Astrocyte (in vitro differentiated cells and primary cell): ENCODE measurements at regions not wholly inside any gene's neighbourhood (a gene's known extent, or its start where the extent isn't known, plus 50 kb on each side); places are given as distances from the start of the nearest gene placed in this dataset.
"Not testable (repeated sequence)": the region's sequence is repeated elsewhere in the genome, so short reads cannot be mapped to it uniquely, and the experiment has no call there.

ENCODE experiments used
- DNase-seq: peaks from one replicate; pipeline ENCODE4 v3.0.0-alpha.2; 2010; ENCODE audit warnings: low read depth
- FAIRE-seq: peaks from 2 replicates; lab custom pipeline; 2011; peaks lifted over from hg19 to GRCh38; lab: Jason Lieb, UNC
- H2AFZ ChIP-seq: 2 replicates; pipeline ENCODE4 v1.6.0; 2012; ENCODE audit warnings: low read depth, low read length, inconsistent platforms
- H3K27ac ChIP-seq: 2 replicates; pipeline ENCODE4 v1.5.1; 2011; ENCODE audit warnings: low read depth, low read length, inconsistent platforms
- H3K27me3 ChIP-seq: 2 replicates; pipeline ENCODE4 v1.6.0; 2011; ENCODE audit warnings: low read length, inconsistent platforms; ENCODE audit not compliant: insufficient read depth
- H3K36me3 ChIP-seq: 2 replicates; pipeline ENCODE4 v1.5.1; 2011; ENCODE audit warnings: low read length, inconsistent platforms; ENCODE audit not compliant: insufficient read depth
- H3K4me1 ChIP-seq: 2 replicates; pipeline ENCODE4 v1.5.1; 2011; ENCODE audit warnings: low read length, inconsistent platforms; ENCODE audit not compliant: insufficient read depth
- H3K4me2 ChIP-seq: 2 replicates; pipeline ENCODE4 v1.6.0; 2012; ENCODE audit warnings: low read length, inconsistent platforms
- H3K4me3 ChIP-seq: 2 replicates; pipeline ENCODE4 v1.5.1; 2011; ENCODE audit warnings: low read depth, mild to moderate bottlenecking, low read length, inconsistent platforms; ENCODE audit not compliant: insufficient read depth
- H3K79me2 ChIP-seq: 2 replicates; pipeline ENCODE4 v1.6.0; 2012; ENCODE audit warnings: mild to moderate bottlenecking, low read length, inconsistent platforms; ENCODE audit not compliant: insufficient read depth
- H3K9ac ChIP-seq: 2 replicates; pipeline ENCODE4 v1.6.0; 2012; ENCODE audit warnings: mild to moderate bottlenecking, low read length, inconsistent platforms
- H3K9me3 ChIP-seq: 2 replicates; pipeline ENCODE4 v1.5.1; 2012; ENCODE audit warnings: low read depth, mild to moderate bottlenecking, low read length, inconsistent platforms; ENCODE audit not compliant: insufficient read depth
- H4K20me1 ChIP-seq: 2 replicates; pipeline ENCODE4 v1.6.0; 2012; ENCODE audit warnings: low read length, inconsistent platforms; ENCODE audit not compliant: insufficient read depth
- H3K27ac Mint-ChIP-seq: one replicate; pipeline ENCODE4 v1.8.0; 2021; ENCODE audit warnings: mild to moderate bottlenecking, mixed read lengths; ENCODE audit not compliant: unreplicated experiment
- H3K27me3 Mint-ChIP-seq: one replicate; pipeline ENCODE4 v1.8.0; 2021; ENCODE audit warnings: low read depth, mixed read lengths; ENCODE audit not compliant: unreplicated experiment
- H3K36me3 Mint-ChIP-seq: one replicate; pipeline ENCODE4 v1.8.0; 2021; ENCODE audit warnings: low read depth, mixed read lengths; ENCODE audit not compliant: unreplicated experiment
- H3K4me1 Mint-ChIP-seq: one replicate; pipeline ENCODE4 v1.8.0; 2021; ENCODE audit warnings: low read depth, mixed read lengths; ENCODE audit not compliant: unreplicated experiment
- H3K4me3 Mint-ChIP-seq: one replicate; pipeline ENCODE4 v1.8.0; 2021; ENCODE audit warnings: mild to moderate bottlenecking, moderate library complexity, mixed read lengths; ENCODE audit not compliant: unreplicated experiment
- H3K9me3 Mint-ChIP-seq: one replicate; pipeline ENCODE4 v1.8.0; 2021; ENCODE audit warnings: mild to moderate bottlenecking, mixed read lengths; ENCODE audit not compliant: unreplicated experiment
- CTCF ChIP-seq: IDR thresholded peaks from 2 replicates; pipeline ENCODE4 v1.5.1; 2011; ENCODE audit warnings: low read depth, mild to moderate bottlenecking, inconsistent platforms, low read length, moderate library complexity; ENCODE audit not compliant: insufficient read depth
- EZH2 ChIP-seq: IDR thresholded peaks from 2 replicates; pipeline ENCODE4 v1.6.1; 2012; ENCODE audit warnings: mild to moderate bottlenecking, low read length, inconsistent platforms; ENCODE audit not compliant: insufficient read depth

- H3K4me2 ChIP-seq, result no peak overlapping the region
- peaks cover 31% of the 10 kb centered on the region for H3K4me1 ChIP-seq
- Mint-ChIP-seq H3K9me3 (no peaks in the 10 kb centered on the region), H3K4me3 (no peak overlapping the region), H3K36me3 (no peaks in the 10 kb centered on the region), H3K27me3 (no peaks in the 10 kb centered on the region), H3K4me1 (peaks cover 28% of the 10 kb centered on the region), H3K27ac (no peak overlapping the region)
- no peaks in the 10 kb centered on the region for H4K20me1 ChIP-seq
- no peak overlapping the region for H3K27ac ChIP-seq
- H3K9ac ChIP-seq, result no peak overlapping the region
- no peaks in the 10 kb centered on the region for H3K79me2 ChIP-seq
- no peaks in the 10 kb centered on the region for H3K9me3 ChIP-seq
- FAIRE-seq, result no peak
- TF ChIP-seq EZH2 (no peak), CTCF (peak; percentile 55)
- no peaks in the 10 kb centered on the region for H3K27me3 ChIP-seq
- H3K36me3 ChIP-seq, result no peaks in the 10 kb centered on the region
- peak; percentile 32 for DNase-seq
- H3K4me3 ChIP-seq, result no peak overlapping the region
- no peak overlapping the region for H2AFZ ChIP-seq
These were observed 74.8 kb upstream of the SMURF2 start for GRCh38 chr17:64736804-64737492.

- H3K36me3 ChIP-seq, result no peaks in the 10 kb centered on the region
- H3K4me1 ChIP-seq, result peaks cover 30% of the 10 kb centered on the region
- Mint-ChIP-seq H3K4me3 (no peak overlapping the region), H3K27me3 (no peaks in the 10 kb centered on the region), H3K9me3 (no peaks in the 10 kb centered on the region), H3K27ac (no peak overlapping the region), H3K4me1 (peaks cover 10% of the 10 kb centered on the region), H3K36me3 (no peaks in the 10 kb centered on the region)
- H3K27me3 ChIP-seq, result no peaks in the 10 kb centered on the region
- no peak overlapping the region for H2AFZ ChIP-seq
- no peaks in the 10 kb centered on the region for H3K79me2 ChIP-seq
- no peaks in the 10 kb centered on the region for H4K20me1 ChIP-seq
- FAIRE-seq (no peak), DNase-seq (peak; percentile 70)
- no peak for TF ChIP-seq EZH2
- no peak for TF ChIP-seq CTCF
- peak overlapping the region; percentile 70 for H3K4me2 ChIP-seq
- no peak overlapping the region for H3K4me3 ChIP-seq
- peak overlapping the region; percentile 10 for H3K9ac ChIP-seq
- peak overlapping the region; percentile 58 for H3K27ac ChIP-seq
- H3K9me3 ChIP-seq, result no peaks in the 10 kb centered on the region
These were observed 70.4 kb upstream of the SMURF2 start for GRCh38 chr17:64732336-64733006.

- H3K36me3 ChIP-seq, H3K4me3 Mint-ChIP-seq, H3K9ac ChIP-seq, H4K20me1 ChIP-seq, H3K9me3 ChIP-seq, H3K27ac Mint-ChIP-seq, H3K9me3 Mint-ChIP-seq, H3K27me3 ChIP-seq, H3K4me1 Mint-ChIP-seq, H3K27me3 Mint-ChIP-seq, H3K79me2 ChIP-seq, H3K4me3 ChIP-seq, H3K36me3 Mint-ChIP-seq: not testable (repeated sequence)
- H3K4me1 ChIP-seq, result peaks cover 34% of the 10 kb centered on the region
- DNase-seq (peak; percentile 53), FAIRE-seq (peak; percentile 58)
- H3K27ac ChIP-seq, result peak overlapping the region; percentile 24
- peak overlapping the region; percentile 11 for H2AFZ ChIP-seq
- H3K4me2 ChIP-seq, result peak overlapping the region; percentile 51
These were observed 67.9 kb upstream of the SMURF2 start for GRCh38 chr17:64730023-64730422.
